CMK (cell line): ENCODE measurements at regions not wholly inside any gene's neighbourhood (a gene's known extent, or its start where the extent isn't known, plus 50 kb on each side); places are given as distances from the start of the nearest gene placed in this dataset.

Source experiments
- DNase-seq: peaks from one replicate; pipeline ENCODE4 v3.0.0-alpha.2; 2010; ENCODE audit warnings: low read depth

GRCh38 chr18:60775978-60776377, 403.4 kb upstream of the MC4R start:
- DNase-seq = no peak

- no peak for DNase-seq
These were observed 411.6 kb upstream of the MC4R start for GRCh38 chr18:60784161-60784560.

GRCh38 chr18:60794802-60795201, 422.2 kb upstream of the MC4R start:
- no peak for DNase-seq

GRCh38 chr18:60804415-60804814, 431.8 kb upstream of the MC4R start:
- no peak for DNase-seq

- DNase-seq = no peak
These were observed 437.4 kb upstream of the MC4R start for GRCh38 chr18:60809937-60810336.

GRCh38 chr18:60812921-60813320, 440.3 kb upstream of the MC4R start:
- no peak for DNase-seq

- DNase-seq = no peak
These were observed 453.8 kb upstream of the MC4R start for GRCh38 chr18:60826346-60826745.

- no peak for DNase-seq
These were observed 459.4 kb upstream of the MC4R start for GRCh38 chr18:60831971-60832370.

- no peak for DNase-seq
These were observed 466.1 kb upstream of the MC4R start for GRCh38 chr18:60838677-60839076.

- no peak for DNase-seq
These were observed 473.8 kb upstream of the MC4R start for GRCh38 chr18:60846396-60846795.

GRCh38 chr18:60847517-60847916, 474.9 kb upstream of the MC4R start:
- DNase-seq = no peak

- DNase-seq = no peak
These were observed 471.7 kb upstream of the CDH20 start for GRCh38 chr18:60861575-60861974.

GRCh38 chr18:60862988-60863387, 470.2 kb upstream of the CDH20 start:
- no peak for DNase-seq

- DNase-seq = no peak
These were observed 467.4 kb upstream of the CDH20 start for GRCh38 chr18:60865801-60866200.

GRCh38 chr18:60870261-60871153, 462.7 kb upstream of the CDH20 start:
- no peak for DNase-seq

- no peak for DNase-seq
These were observed 460.8 kb upstream of the CDH20 start for GRCh38 chr18:60872434-60872833.

- no peak for DNase-seq
These were observed 459.5 kb upstream of the CDH20 start for GRCh38 chr18:60873708-60874107.

GRCh38 chr18:60875957-60876507, 457.2 kb upstream of the CDH20 start:
- DNase-seq = no peak

- no peak for DNase-seq
These were observed 453.0 kb upstream of the CDH20 start for GRCh38 chr18:60880184-60880583.

- DNase-seq = no peak
These were observed 449.6 kb upstream of the CDH20 start for GRCh38 chr18:60883587-60883986.

- DNase-seq = no peak
These were observed 445.1 kb upstream of the CDH20 start for GRCh38 chr18:60888071-60888624.

- DNase-seq = no peak
These were observed 443.8 kb upstream of the CDH20 start for GRCh38 chr18:60889442-60889841.

- DNase-seq = no peak
These were observed 441.3 kb upstream of the CDH20 start for GRCh38 chr18:60891936-60892335.
